Calu3 (cell line): ENCODE measurements at regions not wholly inside any gene's neighbourhood (a gene's known extent, or its start where the extent isn't known, plus 50 kb on each side); places are given as distances from the start of the nearest gene placed in this dataset.
"Not testable (repeated sequence)": the region's sequence is repeated elsewhere in the genome, so short reads cannot be mapped to it uniquely, and the experiment has no call there.

ENCODE experiments used
- BruUV-seq: library from RNA; stranded (reverse); fragments of 400-500 nt; replicated peaks from 2 replicates; lab custom pipeline; 2021; lab: Mats Ljungman, UMichigan
- CTCF ChIA-PET: fragments of 300-600 bp; sonication (Branson Sonifier 250); formaldehyde crosslinking; loops from one replicate; lab custom pipeline; 2022; ENCODE audit warnings: antibody characterized with exemption; lab: Charles Lee
- DNase-seq: peaks from one replicate; pipeline ENCODE4 v3.0.0; 2022
- H3K27ac Mint-ChIP-seq: one replicate; pipeline ENCODE4 v1.8.0; 2022; ENCODE audit warnings: mixed read lengths; ENCODE audit not compliant: unreplicated experiment
- H3K27me3 Mint-ChIP-seq: one replicate; pipeline ENCODE4 v1.8.0; 2022; ENCODE audit warnings: mixed read lengths; ENCODE audit not compliant: unreplicated experiment
- H3K36me3 Mint-ChIP-seq: one replicate; pipeline ENCODE4 v1.8.0; 2022; ENCODE audit warnings: mild to moderate bottlenecking, moderate library complexity, mixed read lengths; ENCODE audit not compliant: insufficient read depth, unreplicated experiment
- H3K4me1 Mint-ChIP-seq: one replicate; pipeline ENCODE4 v1.8.0; 2022; ENCODE audit warnings: mild to moderate bottlenecking, low read depth, mixed read lengths; ENCODE audit not compliant: unreplicated experiment
- H3K4me3 Mint-ChIP-seq: one replicate; pipeline ENCODE4 v1.8.0; 2022; ENCODE audit warnings: mild to moderate bottlenecking, low read depth, moderate library complexity, mixed read lengths; ENCODE audit not compliant: unreplicated experiment
- H3K9me3 Mint-ChIP-seq: one replicate; pipeline ENCODE4 v1.8.0; 2022; ENCODE audit warnings: low read depth, mixed read lengths; ENCODE audit not compliant: unreplicated experiment
- intact Hi-C: fragments of 100-400 bp; cut with micrococcal nuclease; formaldehyde crosslinking; loops from one replicate; pipeline ENCODE4 v1.10.0; 2022; ENCODE audit not compliant: unreplicated experiment
- TF ChIP-seq, protein P1 (sequence below): fragments of 200-600 bp; IDR thresholded peaks from one replicate; pipeline ENCODE4 v1.8.0; 2022; ENCODE audit warnings: antibody characterized with exemption; ENCODE audit not compliant: unreplicated experiment

- DNase-seq: no peak
- peaks cover 64% of the 10 kb centered on the region for H3K27me3 Mint-ChIP-seq
Measured at GRCh38 chr15:59812889-59813288, 123.8 kb upstream of the BNIP2 start.

GRCh38 chr15:59812250-59812870 lies 123.2 kb upstream of the BNIP2 start:
- Mint-ChIP-seq H3K4me3 (no peak overlapping the region), H3K36me3 (no peaks in the 10 kb centered on the region), H3K9me3 (no peaks in the 10 kb centered on the region), H3K27ac (no peak overlapping the region), H3K4me1 (no peaks in the 10 kb centered on the region), H3K27me3 (peaks cover 59% of the 10 kb centered on the region)
- TF ChIP-seq, protein P1, sequence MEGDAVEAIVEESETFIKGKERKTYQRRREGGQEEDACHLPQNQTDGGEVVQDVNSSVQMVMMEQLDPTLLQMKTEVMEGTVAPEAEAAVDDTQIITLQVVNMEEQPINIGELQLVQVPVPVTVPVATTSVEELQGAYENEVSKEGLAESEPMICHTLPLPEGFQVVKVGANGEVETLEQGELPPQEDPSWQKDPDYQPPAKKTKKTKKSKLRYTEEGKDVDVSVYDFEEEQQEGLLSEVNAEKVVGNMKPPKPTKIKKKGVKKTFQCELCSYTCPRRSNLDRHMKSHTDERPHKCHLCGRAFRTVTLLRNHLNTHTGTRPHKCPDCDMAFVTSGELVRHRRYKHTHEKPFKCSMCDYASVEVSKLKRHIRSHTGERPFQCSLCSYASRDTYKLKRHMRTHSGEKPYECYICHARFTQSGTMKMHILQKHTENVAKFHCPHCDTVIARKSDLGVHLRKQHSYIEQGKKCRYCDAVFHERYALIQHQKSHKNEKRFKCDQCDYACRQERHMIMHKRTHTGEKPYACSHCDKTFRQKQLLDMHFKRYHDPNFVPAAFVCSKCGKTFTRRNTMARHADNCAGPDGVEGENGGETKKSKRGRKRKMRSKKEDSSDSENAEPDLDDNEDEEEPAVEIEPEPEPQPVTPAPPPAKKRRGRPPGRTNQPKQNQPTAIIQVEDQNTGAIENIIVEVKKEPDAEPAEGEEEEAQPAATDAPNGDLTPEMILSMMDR: no peak
- no peak for DNase-seq
- no TSS peak for BruUV-seq
- CTCF ChIA-PET: interaction anchor here (1.4 kb wide), 1 partner anchor 27 kb away, joined by 3 read pairs; no protein-coding TSS in a partner anchor
- intact Hi-C loops: no loop called here

More at GRCh38 chr15:59812889-59813288, 123.8 kb upstream of the BNIP2 start:
- BruUV-seq: no TSS peak
- TF ChIP-seq, protein P1: no peak
- CTCF ChIA-PET: no interaction called here
- no peaks in the 10 kb centered on the region for H3K9me3 Mint-ChIP-seq
- no peaks in the 10 kb centered on the region for H3K36me3 Mint-ChIP-seq
- intact Hi-C loops: no loop called here
- no peak overlapping the region for H3K27ac Mint-ChIP-seq
- no peak overlapping the region for H3K4me3 Mint-ChIP-seq
- H3K4me1 Mint-ChIP-seq: no peaks in the 10 kb centered on the region

DNA sequence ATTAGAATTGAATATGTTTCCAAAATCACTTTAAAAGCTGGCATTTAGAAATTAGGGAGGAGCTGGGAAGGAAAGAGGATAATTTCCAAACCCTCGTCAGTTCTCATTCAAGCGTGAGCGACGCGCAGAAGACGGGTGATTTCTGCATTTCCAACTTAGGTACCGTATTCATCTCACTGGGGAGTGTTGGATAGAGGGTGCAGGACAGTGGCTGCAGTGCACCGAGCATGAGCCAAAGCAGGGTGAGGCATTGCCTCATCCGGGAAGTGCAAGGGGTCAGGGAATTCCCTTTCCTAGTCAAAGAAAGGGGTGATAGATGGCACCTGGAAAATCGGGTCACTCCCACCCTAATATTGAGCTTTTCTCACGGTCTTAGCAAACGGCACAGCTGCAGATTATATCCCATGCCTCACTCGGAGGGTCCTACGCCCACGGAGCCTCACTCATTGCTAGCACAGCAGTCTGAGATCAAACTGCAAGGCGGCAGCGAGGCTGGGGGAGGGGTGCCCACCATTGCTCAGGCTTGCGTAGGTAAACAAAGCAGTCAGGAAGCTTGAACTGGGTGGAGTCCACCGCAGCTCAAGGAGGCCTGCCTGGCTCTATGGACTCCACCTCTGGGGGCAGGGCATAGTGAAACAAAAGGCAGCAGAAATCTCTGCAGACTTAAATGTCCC lies 114.3 kb upstream of the BNIP2 start:
- peak overlapping the region; percentile 53 for H3K27ac Mint-ChIP-seq
- H3K36me3 Mint-ChIP-seq, H3K9me3 Mint-ChIP-seq, BruUV-seq, intact Hi-C loops: not testable (repeated sequence)
- peak; percentile 67 for DNase-seq
- peaks cover 30% of the 10 kb centered on the region for H3K27me3 Mint-ChIP-seq
- H3K4me1 Mint-ChIP-seq: peaks cover 21% of the 10 kb centered on the region
- peak overlapping the region; percentile 68 for H3K4me3 Mint-ChIP-seq
- CTCF ChIA-PET: interaction anchor here (0.6 to 1.0 kb wide), 2 partner anchors 16 to 175 kb away, joined by 3 to 7 read pairs; no protein-coding TSS in a partner anchor

DNA sequence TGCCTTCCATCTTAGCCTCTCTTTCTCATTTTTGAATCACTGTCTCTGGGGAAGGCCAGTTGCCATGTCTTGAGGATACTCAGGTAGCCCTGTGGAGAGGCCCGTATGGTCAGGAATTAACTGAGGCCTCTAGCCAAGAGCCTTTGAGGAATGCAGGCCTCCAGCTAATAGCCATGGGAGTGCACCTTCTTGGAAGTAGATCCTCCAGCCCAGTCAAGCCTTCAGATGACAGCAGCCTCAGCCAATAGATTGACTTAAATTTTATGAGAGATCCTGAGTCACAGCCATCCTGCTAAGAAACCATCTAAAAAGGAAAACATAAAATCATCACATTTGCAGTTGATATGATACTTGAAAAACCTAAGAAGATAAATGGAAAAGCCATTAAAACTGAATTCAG lies 112.5 kb upstream of the BNIP2 start:
- Mint-ChIP-seq H3K4me3 (no peak overlapping the region), H3K9me3 (no peaks in the 10 kb centered on the region), H3K4me1 (peaks cover 24% of the 10 kb centered on the region), H3K27me3 (peaks cover 28% of the 10 kb centered on the region), H3K27ac (no peak overlapping the region), H3K36me3 (no peaks in the 10 kb centered on the region)
- no peak for DNase-seq
- CTCF ChIA-PET: no interaction called here
- BruUV-seq: no TSS peak
- intact Hi-C loops: no loop called here
- TF ChIP-seq, protein P1: no peak

DNA sequence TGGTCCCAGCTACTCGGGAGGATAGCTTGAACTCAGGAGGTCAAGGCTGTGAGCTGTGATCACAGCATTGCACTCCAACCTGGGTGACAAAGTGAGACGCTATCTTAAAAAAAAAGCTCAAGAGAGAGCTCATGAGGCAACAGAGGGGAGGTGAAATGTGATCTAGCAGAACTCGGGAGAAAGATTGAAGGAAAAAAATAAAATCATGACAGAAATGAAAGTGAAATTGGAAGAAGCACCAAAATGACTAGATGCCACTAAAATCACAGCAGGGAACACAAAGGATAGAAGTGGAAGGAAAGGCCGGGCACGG lies 109.4 kb upstream of the BNIP2 start:
- no peak for DNase-seq
- no peak overlapping the region for H3K4me3 Mint-ChIP-seq
- BruUV-seq: no TSS peak
- H3K27me3 Mint-ChIP-seq: peaks cover 28% of the 10 kb centered on the region
- H3K4me1 Mint-ChIP-seq: peaks cover 24% of the 10 kb centered on the region
- intact Hi-C loops: no loop called here
- H3K27ac Mint-ChIP-seq: no peak overlapping the region
- TF ChIP-seq, protein P1: no peak
- H3K36me3 Mint-ChIP-seq: no peaks in the 10 kb centered on the region
- CTCF ChIA-PET: no interaction called here
- H3K9me3 Mint-ChIP-seq: no peaks in the 10 kb centered on the region
